ENCODE measurements at regions not wholly inside any gene's neighbourhood (a gene's known extent, or its start where the extent isn't known, plus 50 kb on each side); places are given as distances from the start of the nearest gene placed in this dataset.

- TF ChIP-seq, protein P1, sequence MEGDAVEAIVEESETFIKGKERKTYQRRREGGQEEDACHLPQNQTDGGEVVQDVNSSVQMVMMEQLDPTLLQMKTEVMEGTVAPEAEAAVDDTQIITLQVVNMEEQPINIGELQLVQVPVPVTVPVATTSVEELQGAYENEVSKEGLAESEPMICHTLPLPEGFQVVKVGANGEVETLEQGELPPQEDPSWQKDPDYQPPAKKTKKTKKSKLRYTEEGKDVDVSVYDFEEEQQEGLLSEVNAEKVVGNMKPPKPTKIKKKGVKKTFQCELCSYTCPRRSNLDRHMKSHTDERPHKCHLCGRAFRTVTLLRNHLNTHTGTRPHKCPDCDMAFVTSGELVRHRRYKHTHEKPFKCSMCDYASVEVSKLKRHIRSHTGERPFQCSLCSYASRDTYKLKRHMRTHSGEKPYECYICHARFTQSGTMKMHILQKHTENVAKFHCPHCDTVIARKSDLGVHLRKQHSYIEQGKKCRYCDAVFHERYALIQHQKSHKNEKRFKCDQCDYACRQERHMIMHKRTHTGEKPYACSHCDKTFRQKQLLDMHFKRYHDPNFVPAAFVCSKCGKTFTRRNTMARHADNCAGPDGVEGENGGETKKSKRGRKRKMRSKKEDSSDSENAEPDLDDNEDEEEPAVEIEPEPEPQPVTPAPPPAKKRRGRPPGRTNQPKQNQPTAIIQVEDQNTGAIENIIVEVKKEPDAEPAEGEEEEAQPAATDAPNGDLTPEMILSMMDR (conservative IDR thresholded peaks at IDR 0.05; ENCODE audit: low read length): no peak
- no peak for TF ChIP-seq EZH2phosphoT487 (IDR thresholded peaks at IDR 0.05; ENCODE audit: borderline replicate concordance, low read depth, low read length)
- H2AFZ ChIP-seq (ENCODE audit: low read length): no peak overlapping the region
- H4K20me1 ChIP-seq (ENCODE audit: insufficient read depth, low read length): no peaks in the 10 kb centered on the region
- no peaks in the 10 kb centered on the region for H3K9me3 ChIP-seq (ENCODE audit: low read length)
- H3K9me2 ChIP-seq (ENCODE audit: insufficient read depth, low read length): no peaks in the 10 kb centered on the region
- no peaks in the 10 kb centered on the region for H3K36me3 ChIP-seq (ENCODE audit: insufficient read depth, low read length)
- no peak overlapping the region for H3K4me2 ChIP-seq (ENCODE audit: low read length)
- intact Hi-C loops (cut with micrococcal nuclease; ENCODE audit: unreplicated experiment): no loop called here
- ChIA-PET CTCF (ENCODE audit: unreplicated experiment) (no interaction called here), POLR2A (no interaction called here)
- no peak overlapping the region for H3K27ac ChIP-seq (ENCODE audit: low read depth, low read length, poor library complexity, severe bottlenecking)
- no peak for DNase-seq (ENCODE audit: low spot score)
- no peak overlapping the region for H3K4me3 ChIP-seq (ENCODE audit: low read depth, low read length, poor library complexity, severe bottlenecking)
- H3K4me1 ChIP-seq (ENCODE audit: insufficient read depth, low read length, poor library complexity, severe bottlenecking): no peaks in the 10 kb centered on the region
- H3K79me2 ChIP-seq (ENCODE audit: insufficient read depth, low read depth, low read length): no peaks in the 10 kb centered on the region
- BruUV-seq (replicated peaks): no TSS peak
These were observed 81.3 kb upstream of the SPTBN1 start for GRCh38 chr2:54374591-54375364.

GRCh38 chr2:54377451-54377850 is 78.7 kb upstream of the SPTBN1 start:
- no peak overlapping the region for H3K27ac ChIP-seq (ENCODE audit: low read depth, low read length, poor library complexity, severe bottlenecking)
- no peak overlapping the region for H2AFZ ChIP-seq (ENCODE audit: low read length)
- ChIA-PET POLR2A (interaction anchor here (0.6 to 1.6 kb wide), 6 partner anchors 9 to 211 kb away, joined by 3 to 5 read pairs (median 4); no protein-coding TSS in a partner anchor), CTCF (ENCODE audit: unreplicated experiment) (no interaction called here)
- no peaks in the 10 kb centered on the region for H4K20me1 ChIP-seq (ENCODE audit: insufficient read depth, low read length)
- no peaks in the 10 kb centered on the region for H3K9me2 ChIP-seq (ENCODE audit: insufficient read depth, low read length)
- DNase-seq (ENCODE audit: low spot score): no peak
- H3K4me1 ChIP-seq (ENCODE audit: insufficient read depth, low read length, poor library complexity, severe bottlenecking): no peaks in the 10 kb centered on the region
- intact Hi-C loops (cut with micrococcal nuclease; ENCODE audit: unreplicated experiment): no loop called here
- H3K36me3 ChIP-seq (ENCODE audit: insufficient read depth, low read length): no peaks in the 10 kb centered on the region
- no TSS peak for BruUV-seq (replicated peaks)
- H3K4me3 ChIP-seq (ENCODE audit: low read depth, low read length, poor library complexity, severe bottlenecking): no peak overlapping the region
- no peak overlapping the region for H3K4me2 ChIP-seq (ENCODE audit: low read length)
- no peaks in the 10 kb centered on the region for H3K79me2 ChIP-seq (ENCODE audit: insufficient read depth, low read depth, low read length)
- H3K9me3 ChIP-seq (ENCODE audit: low read length): no peaks in the 10 kb centered on the region
- no peak for TF ChIP-seq EZH2phosphoT487 (IDR thresholded peaks at IDR 0.05; ENCODE audit: borderline replicate concordance, low read depth, low read length)
- TF ChIP-seq, protein P1 (conservative IDR thresholded peaks at IDR 0.05; ENCODE audit: low read length): no peak

- ChIA-PET POLR2A (interaction anchor here (0.7 to 1.6 kb wide), 6 partner anchors 8 to 31 kb away, joined by 3 to 5 read pairs (median 4); no protein-coding TSS in a partner anchor), CTCF (ENCODE audit: unreplicated experiment) (interaction anchor here (0.6 kb wide), 1 partner anchor 20 kb away, joined by 3 read pairs; no protein-coding TSS in a partner anchor)
- H3K9me2 ChIP-seq (ENCODE audit: insufficient read depth, low read length): no peaks in the 10 kb centered on the region
- H4K20me1 ChIP-seq (ENCODE audit: insufficient read depth, low read length): no peaks in the 10 kb centered on the region
- H3K4me1 ChIP-seq (ENCODE audit: insufficient read depth, low read length, poor library complexity, severe bottlenecking): no peaks in the 10 kb centered on the region
- intact Hi-C loops (cut with micrococcal nuclease; ENCODE audit: unreplicated experiment): no loop called here
- no peaks in the 10 kb centered on the region for H3K79me2 ChIP-seq (ENCODE audit: insufficient read depth, low read depth, low read length)
- no peak overlapping the region for H2AFZ ChIP-seq (ENCODE audit: low read length)
- H3K9me3 ChIP-seq (ENCODE audit: low read length): no peaks in the 10 kb centered on the region
- H3K27ac ChIP-seq (ENCODE audit: low read depth, low read length, poor library complexity, severe bottlenecking): no peak overlapping the region
- no peaks in the 10 kb centered on the region for H3K36me3 ChIP-seq (ENCODE audit: insufficient read depth, low read length)
- no TSS peak for BruUV-seq (replicated peaks)
- H3K4me3 ChIP-seq (ENCODE audit: low read depth, low read length, poor library complexity, severe bottlenecking): no peak overlapping the region
- no peak for TF ChIP-seq EZH2phosphoT487 (IDR thresholded peaks at IDR 0.05; ENCODE audit: borderline replicate concordance, low read depth, low read length)
- TF ChIP-seq, protein P1 (conservative IDR thresholded peaks at IDR 0.05; ENCODE audit: low read length): no peak
- no peak for DNase-seq (ENCODE audit: low spot score)
- no peak overlapping the region for H3K4me2 ChIP-seq (ENCODE audit: low read length)
These were observed 78.1 kb upstream of the SPTBN1 start for GRCh38 chr2:54377901-54378493.

All from OCI-LY7 (cell line).